Activated CD4-positive, CD25-positive, alpha-beta regulatory T cell (primary cell): ENCODE measurements at regions not wholly inside any gene's neighbourhood (a gene's known extent, or its start where the extent isn't known, plus 50 kb on each side); places are given as distances from the start of the nearest gene placed in this dataset.

Source experiments
- DNase-seq, 4 experiments: peaks; one replicate each; lab custom pipeline; 2025; lab: John Stamatoyannopoulos, UW

- DNase-seq: no peak
Observed at GRCh38 chr20:52484438-52484837, 292.9 kb upstream of the ZFP64 start.

GRCh38 chr20:52483382-52483781, 291.8 kb upstream of the ZFP64 start:
- DNase-seq: no peak

GRCh38 chr20:52482044-52482443, 290.5 kb upstream of the ZFP64 start:
- no peak for DNase-seq

DNA sequence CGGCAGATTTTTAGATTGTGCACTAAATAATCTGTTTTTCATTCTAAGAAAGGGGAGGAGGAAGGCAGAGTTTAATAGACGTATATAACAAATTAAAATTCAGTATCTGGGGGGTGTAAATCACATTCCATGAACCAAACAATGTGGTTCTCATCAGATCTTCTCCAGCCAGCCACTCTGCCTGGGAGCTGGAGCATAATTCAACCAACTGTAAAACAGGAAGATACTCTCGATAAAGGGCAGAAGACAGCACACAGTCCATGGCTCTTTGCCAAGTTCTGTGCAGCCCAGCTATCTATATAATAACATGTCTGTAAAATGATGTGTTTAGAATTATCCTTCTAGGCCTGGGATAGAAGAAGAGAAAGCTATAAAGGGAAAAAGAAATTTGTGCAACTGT, 289.9 kb upstream of the ZFP64 start:
- no peak for DNase-seq

DNA sequence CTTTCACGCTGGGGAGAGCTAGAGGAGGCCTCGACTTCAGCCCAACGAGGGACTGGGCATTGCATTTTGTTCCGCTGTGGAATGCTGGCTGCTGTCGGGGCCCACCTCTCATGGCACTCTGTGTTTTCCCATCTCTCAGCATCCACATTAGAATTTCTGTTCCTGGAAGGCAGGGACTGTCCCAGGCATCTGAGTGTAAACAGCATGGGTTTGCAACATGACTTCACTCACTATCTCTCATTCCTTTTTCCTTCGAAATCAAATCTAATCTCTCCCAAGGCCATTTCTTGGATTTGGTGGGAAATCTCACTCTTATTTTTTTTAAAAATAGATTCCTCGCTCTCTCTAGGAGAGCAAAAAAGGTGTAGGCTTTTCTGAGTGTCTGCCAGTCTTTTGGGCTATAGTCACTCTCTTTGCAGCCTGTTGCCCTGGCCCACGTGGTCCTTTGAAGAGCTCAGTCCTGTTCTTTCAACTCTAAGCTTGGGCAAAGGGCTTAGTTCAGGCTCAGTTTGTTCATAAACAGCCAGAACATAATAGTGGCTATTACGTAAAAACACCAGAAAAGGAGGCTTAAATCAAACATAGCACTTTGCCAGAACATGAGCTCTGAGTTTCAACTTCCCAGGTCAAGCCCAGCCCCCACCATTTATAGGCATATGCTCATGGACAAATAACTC, 284.6 kb upstream of the ZFP64 start:
- no peak for DNase-seq

DNA sequence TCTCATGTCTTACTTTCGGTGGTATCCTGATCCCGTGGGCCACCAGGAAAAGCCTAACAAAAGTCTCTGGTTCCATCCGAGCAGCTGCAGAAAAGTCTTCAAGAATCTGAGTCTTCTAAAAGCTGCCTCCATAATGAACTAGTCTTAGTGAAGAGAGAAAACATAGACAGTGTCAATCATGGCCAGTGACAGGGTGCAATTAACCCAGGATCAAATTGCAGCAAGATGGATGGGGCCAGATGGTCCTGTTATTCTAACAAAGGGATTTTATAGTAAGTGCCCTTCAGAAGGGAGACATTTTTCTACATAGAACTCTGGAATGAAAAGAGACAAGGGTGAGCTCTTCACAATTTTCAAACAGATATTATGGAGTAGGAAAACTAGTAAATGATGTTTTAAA, 281.6 kb upstream of the ZFP64 start:
- no peak for DNase-seq

GRCh38 chr20:52470561-52470960, 279.0 kb upstream of the ZFP64 start:
- no peak for DNase-seq

GRCh38 chr20:52469128-52469527, 277.5 kb upstream of the ZFP64 start:
- no peak for DNase-seq

- no peak for DNase-seq
Observed at GRCh38 chr20:52465991-52466390, 274.4 kb upstream of the ZFP64 start.

- no peak for DNase-seq
Observed at GRCh38 chr20:52461582-52461981, 270.0 kb upstream of the ZFP64 start.

DNA sequence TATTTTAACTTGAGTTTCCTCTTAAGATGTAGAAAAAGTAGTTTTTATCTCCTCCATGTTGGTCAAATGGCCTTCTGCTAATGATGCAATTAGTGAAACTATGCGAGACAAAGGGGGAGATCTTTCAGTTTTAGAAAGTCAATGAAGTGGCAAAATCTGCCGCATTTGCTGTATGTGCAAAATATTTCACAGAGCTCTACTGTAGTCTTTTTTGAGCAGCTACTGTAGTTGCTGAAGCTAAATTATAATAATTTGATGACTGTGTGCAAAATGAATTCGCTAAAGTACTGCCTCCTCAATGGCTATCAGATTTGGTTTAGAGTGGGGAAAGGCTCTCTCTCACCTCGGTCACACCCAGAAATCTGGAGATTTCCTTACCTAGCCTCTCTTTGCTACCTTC, 267.6 kb upstream of the ZFP64 start:
- DNase-seq: no peak

GRCh38 chr20:52457826-52458225, 266.2 kb upstream of the ZFP64 start:
- no peak for DNase-seq

- no peak for DNase-seq
Observed at GRCh38 chr20:52454660-52455059, 263.1 kb upstream of the ZFP64 start.

- DNase-seq: no peak
Observed at GRCh38 chr20:52448513-52449232, 257.1 kb upstream of the ZFP64 start.

- DNase-seq: no peak
Observed at GRCh38 chr20:52447225-52447551, 255.6 kb upstream of the ZFP64 start.

GRCh38 chr20:52446421-52447224, 255.0 kb upstream of the ZFP64 start:
- no peak for DNase-seq

GRCh38 chr20:52444455-52444854, 252.9 kb upstream of the ZFP64 start:
- DNase-seq: no peak

GRCh38 chr20:52443874-52444273, 252.3 kb upstream of the ZFP64 start:
- DNase-seq: no peak

GRCh38 chr20:52441710-52442109, 250.1 kb upstream of the ZFP64 start:
- DNase-seq: no peak

DNA sequence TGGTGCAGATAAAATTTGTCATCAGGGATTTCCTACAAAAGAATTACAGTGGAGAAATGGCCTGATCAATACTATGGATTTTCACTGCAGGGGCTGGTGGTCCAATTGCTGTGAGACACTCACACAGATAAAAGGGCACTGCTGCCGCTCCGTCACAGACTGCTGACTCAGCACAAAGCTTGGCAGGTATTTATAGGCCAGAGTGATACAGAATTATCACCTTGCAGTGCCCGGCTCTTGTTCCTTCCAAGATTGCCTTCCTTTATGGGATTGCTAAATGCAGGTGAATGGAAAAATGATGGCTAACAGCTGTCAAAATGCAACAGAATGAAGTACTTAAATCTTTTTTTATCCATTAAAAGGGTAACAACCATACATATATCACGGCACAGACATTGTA, 247.8 kb upstream of the ZFP64 start:
- no peak for DNase-seq

DNA sequence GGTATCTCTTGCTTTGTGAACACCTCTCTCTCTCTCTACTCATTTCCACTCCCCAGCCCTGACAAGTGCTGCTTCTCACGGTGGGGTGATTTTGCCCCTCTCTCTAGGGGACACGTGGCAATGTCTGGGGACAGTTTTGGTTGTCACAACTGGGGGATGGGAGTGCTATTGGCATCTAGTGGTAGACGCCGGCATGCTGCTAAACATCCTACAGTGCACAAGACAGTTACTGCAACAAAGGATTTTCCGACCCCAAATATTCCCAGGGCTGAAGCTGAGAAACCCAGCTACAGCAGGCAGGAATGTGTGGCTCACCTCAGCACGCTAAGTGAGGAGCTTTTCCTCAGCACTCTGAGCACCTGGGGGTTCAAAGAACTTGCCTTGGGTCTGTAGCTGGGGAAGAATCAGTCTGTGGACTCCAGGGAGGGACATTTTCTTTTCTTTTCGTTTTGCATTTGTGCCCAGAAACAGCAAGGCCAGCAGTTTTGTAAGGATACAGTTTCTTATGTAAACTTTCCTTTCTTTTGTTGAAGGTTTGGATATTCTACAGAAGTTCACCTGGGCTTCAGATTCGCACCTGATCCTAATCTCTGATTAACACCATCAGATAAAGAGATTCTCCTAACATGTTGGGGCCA, 246.9 kb upstream of the ZFP64 start:
- DNase-seq: no peak

- DNase-seq: no peak
Observed at GRCh38 chr20:52434453-52434852, 242.9 kb upstream of the ZFP64 start.

DNA sequence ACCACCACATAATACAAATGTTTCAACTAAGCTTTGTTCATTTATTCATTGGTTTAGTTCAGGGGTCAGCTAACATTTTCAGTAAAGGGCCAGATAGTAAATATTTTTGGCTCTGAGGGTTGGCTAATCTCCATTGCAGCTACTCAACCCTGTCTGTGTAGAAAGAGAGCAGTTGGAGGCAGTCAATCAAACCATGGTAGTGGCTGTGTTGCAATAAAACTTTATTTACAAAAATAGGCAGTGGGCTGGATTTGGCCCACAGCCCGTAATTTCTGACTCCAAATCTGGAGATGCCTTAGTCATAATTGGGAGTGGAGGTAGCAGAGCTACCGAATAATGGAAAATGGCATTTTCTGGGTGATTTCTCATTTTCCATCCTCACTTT, 242.5 kb upstream of the ZFP64 start:
- DNase-seq: no peak
